Retinal pigment epithelial cell (primary cell): ENCODE measurements at regions not wholly inside any gene's neighbourhood (a gene's known extent, or its start where the extent isn't known, plus 50 kb on each side); places are given as distances from the start of the nearest gene placed in this dataset.

ENCODE experiments used
- DNase-seq: peaks from one replicate; pipeline ENCODE4 v3.0.0-alpha.2; 2010; ENCODE audit warnings: low read depth
- H3K4me3 ChIP-seq: 2 replicates; pipeline ENCODE4 v1.5.1; 2011; ENCODE audit warnings: mild to moderate bottlenecking, low read length, control low read depth, moderate library complexity
- CTCF ChIP-seq: conservative IDR thresholded peaks from 2 replicates; pipeline ENCODE4 v1.5.1; 2011; ENCODE audit warnings: low read depth, low read length, control low read depth, inconsistent platforms

GRCh38 chr3:80677796-80678195, 910.0 kb upstream of the ROBO1 start:
- peak; percentile 13 for DNase-seq
- TF ChIP-seq CTCF = no peak

GRCh38 chr3:80676866-80677265, 909.1 kb upstream of the ROBO1 start:
- no peak overlapping the region for H3K4me3 ChIP-seq
- no peak for TF ChIP-seq CTCF
- DNase-seq = no peak

More at GRCh38 chr3:80677796-80678195, 910.0 kb upstream of the ROBO1 start:
- no peak overlapping the region for H3K4me3 ChIP-seq

GRCh38 chr3:80676261-80676660, 908.5 kb upstream of the ROBO1 start:
- TF ChIP-seq CTCF = no peak
- H3K4me3 ChIP-seq = no peak overlapping the region
- no peak for DNase-seq

- no peak overlapping the region for H3K4me3 ChIP-seq
- no peak for TF ChIP-seq CTCF
- no peak for DNase-seq
These were observed 908.0 kb upstream of the ROBO1 start for GRCh38 chr3:80675790-80676189.

GRCh38 chr3:80668600-80669294, 900.9 kb upstream of the ROBO1 start:
- H3K4me3 ChIP-seq = no peak overlapping the region
- TF ChIP-seq CTCF = no peak
- no peak for DNase-seq

GRCh38 chr3:80668100-80668499, 900.3 kb upstream of the ROBO1 start:
- no peak for DNase-seq
- H3K4me3 ChIP-seq = no peak overlapping the region
- no peak for TF ChIP-seq CTCF

GRCh38 chr3:80663426-80663825, 895.6 kb upstream of the ROBO1 start:
- TF ChIP-seq CTCF = no peak
- no peak for DNase-seq
- no peak overlapping the region for H3K4me3 ChIP-seq
